ENCODE measurements at regions not wholly inside any gene's neighbourhood (a gene's known extent, or its start where the extent isn't known, plus 50 kb on each side); places are given as distances from the start of the nearest gene placed in this dataset.

- Histone ChIP-seq H3K27me3 (ENCODE audit: insufficient read depth, low read length) (peaks cover 5% of the 10 kb centered on the region), H3K79me2 (ENCODE audit: insufficient read depth, low read length) (no peaks in the 10 kb centered on the region), H3K4me2 (ENCODE audit: insufficient read depth, low read length) (no peak overlapping the region), H2AFZ (ENCODE audit: low read length) (no peak overlapping the region), H3K4me3 (ENCODE audit: insufficient read depth, low read length) (no peak overlapping the region), H3K4me1 (ENCODE audit: insufficient read depth, low read length) (no peaks in the 10 kb centered on the region), H3K36me3 (ENCODE audit: insufficient read depth, low read length) (no peaks in the 10 kb centered on the region), H4K20me1 (ENCODE audit: insufficient read depth, low read length) (no peaks in the 10 kb centered on the region), H3K27ac (ENCODE audit: low read depth, low read length) (no peak overlapping the region), H3K9me3 (ENCODE audit: low read depth, low read length) (no peaks in the 10 kb centered on the region)
- no peak for DNase-seq (ENCODE audit: insufficient read length, low spot score, missing footprints)
- TF ChIP-seq, protein P1, sequence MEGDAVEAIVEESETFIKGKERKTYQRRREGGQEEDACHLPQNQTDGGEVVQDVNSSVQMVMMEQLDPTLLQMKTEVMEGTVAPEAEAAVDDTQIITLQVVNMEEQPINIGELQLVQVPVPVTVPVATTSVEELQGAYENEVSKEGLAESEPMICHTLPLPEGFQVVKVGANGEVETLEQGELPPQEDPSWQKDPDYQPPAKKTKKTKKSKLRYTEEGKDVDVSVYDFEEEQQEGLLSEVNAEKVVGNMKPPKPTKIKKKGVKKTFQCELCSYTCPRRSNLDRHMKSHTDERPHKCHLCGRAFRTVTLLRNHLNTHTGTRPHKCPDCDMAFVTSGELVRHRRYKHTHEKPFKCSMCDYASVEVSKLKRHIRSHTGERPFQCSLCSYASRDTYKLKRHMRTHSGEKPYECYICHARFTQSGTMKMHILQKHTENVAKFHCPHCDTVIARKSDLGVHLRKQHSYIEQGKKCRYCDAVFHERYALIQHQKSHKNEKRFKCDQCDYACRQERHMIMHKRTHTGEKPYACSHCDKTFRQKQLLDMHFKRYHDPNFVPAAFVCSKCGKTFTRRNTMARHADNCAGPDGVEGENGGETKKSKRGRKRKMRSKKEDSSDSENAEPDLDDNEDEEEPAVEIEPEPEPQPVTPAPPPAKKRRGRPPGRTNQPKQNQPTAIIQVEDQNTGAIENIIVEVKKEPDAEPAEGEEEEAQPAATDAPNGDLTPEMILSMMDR (IDR thresholded peaks at IDR 0.05; ENCODE audit: extremely low read depth, low read depth, low read length), result no peak
Observed at GRCh38 chr7:131972251-131972650, 415.8 kb upstream of the PODXL start.

GRCh38 chr7:131970602-131971001 lies 414.2 kb upstream of the PODXL start:
- TF ChIP-seq, protein P1 (IDR thresholded peaks at IDR 0.05; ENCODE audit: extremely low read depth, low read depth, low read length), result no peak
- H3K4me1 ChIP-seq (ENCODE audit: insufficient read depth, low read length), result no peaks in the 10 kb centered on the region
- DNase-seq (ENCODE audit: insufficient read length, low spot score, missing footprints), result no peak
- no peak overlapping the region for H3K27ac ChIP-seq (ENCODE audit: low read depth, low read length)
- no peaks in the 10 kb centered on the region for H3K9me3 ChIP-seq (ENCODE audit: low read depth, low read length)
- H4K20me1 ChIP-seq (ENCODE audit: insufficient read depth, low read length), result no peaks in the 10 kb centered on the region
- no peaks in the 10 kb centered on the region for H3K36me3 ChIP-seq (ENCODE audit: insufficient read depth, low read length)
- no peaks in the 10 kb centered on the region for H3K79me2 ChIP-seq (ENCODE audit: insufficient read depth, low read length)
- H3K27me3 ChIP-seq (ENCODE audit: insufficient read depth, low read length), result peaks cover 11% of the 10 kb centered on the region
- no peak overlapping the region for H2AFZ ChIP-seq (ENCODE audit: low read length)
- no peak overlapping the region for H3K4me2 ChIP-seq (ENCODE audit: insufficient read depth, low read length)
- H3K4me3 ChIP-seq (ENCODE audit: insufficient read depth, low read length), result no peak overlapping the region

DNA sequence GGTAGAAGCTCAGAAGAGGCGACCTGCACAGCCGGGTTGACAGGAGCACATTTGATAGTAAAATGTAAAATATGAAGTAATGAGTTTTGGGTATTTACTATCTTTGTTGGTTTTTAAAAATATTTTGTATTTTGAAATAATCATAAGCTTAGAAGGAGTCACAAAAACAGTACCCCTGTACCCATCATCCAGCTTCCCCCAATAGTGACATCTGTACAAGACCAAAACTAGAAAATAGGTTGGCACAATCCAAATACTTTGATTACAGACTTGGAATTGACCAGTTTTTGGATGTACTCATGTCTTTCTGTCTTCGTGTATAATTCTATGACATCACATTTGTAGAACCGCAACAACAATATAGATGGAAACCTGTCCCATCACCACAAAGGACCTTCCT lies 413.1 kb upstream of the PODXL start:
- no peak overlapping the region for H3K4me3 ChIP-seq (ENCODE audit: insufficient read depth, low read length)
- TF ChIP-seq, protein P1 (IDR thresholded peaks at IDR 0.05; ENCODE audit: extremely low read depth, low read depth, low read length), result no peak

GRCh38 chr7:131967216-131967730 lies 410.8 kb upstream of the PODXL start:
- no peaks in the 10 kb centered on the region for H3K9me3 ChIP-seq (ENCODE audit: low read depth, low read length)
- H4K20me1 ChIP-seq (ENCODE audit: insufficient read depth, low read length), result no peaks in the 10 kb centered on the region
- H3K27ac ChIP-seq (ENCODE audit: low read depth, low read length), result no peak overlapping the region
- no peak overlapping the region for H3K4me2 ChIP-seq (ENCODE audit: insufficient read depth, low read length)
- H2AFZ ChIP-seq (ENCODE audit: low read length), result no peak overlapping the region
- H3K4me3 ChIP-seq (ENCODE audit: insufficient read depth, low read length), result no peak overlapping the region
- H3K4me1 ChIP-seq (ENCODE audit: insufficient read depth, low read length), result no peaks in the 10 kb centered on the region
- H3K36me3 ChIP-seq (ENCODE audit: insufficient read depth, low read length), result no peaks in the 10 kb centered on the region
- peaks cover 19% of the 10 kb centered on the region for H3K27me3 ChIP-seq (ENCODE audit: insufficient read depth, low read length)
- TF ChIP-seq, protein P1 (IDR thresholded peaks at IDR 0.05; ENCODE audit: extremely low read depth, low read depth, low read length), result no peak
- no peaks in the 10 kb centered on the region for H3K79me2 ChIP-seq (ENCODE audit: insufficient read depth, low read length)
- DNase-seq (ENCODE audit: insufficient read length, low spot score, missing footprints), result no peak

More for the DNA sequence above, 413.1 kb upstream of the PODXL start:
- no peaks in the 10 kb centered on the region for H3K36me3 ChIP-seq (ENCODE audit: insufficient read depth, low read length)
- H3K79me2 ChIP-seq (ENCODE audit: insufficient read depth, low read length), result no peaks in the 10 kb centered on the region
- no peaks in the 10 kb centered on the region for H4K20me1 ChIP-seq (ENCODE audit: insufficient read depth, low read length)
- no peak overlapping the region for H3K4me2 ChIP-seq (ENCODE audit: insufficient read depth, low read length)
- H2AFZ ChIP-seq (ENCODE audit: low read length), result no peak overlapping the region
- no peaks in the 10 kb centered on the region for H3K9me3 ChIP-seq (ENCODE audit: low read depth, low read length)
- no peak for DNase-seq (ENCODE audit: insufficient read length, low spot score, missing footprints)
- no peaks in the 10 kb centered on the region for H3K4me1 ChIP-seq (ENCODE audit: insufficient read depth, low read length)
- no peak overlapping the region for H3K27ac ChIP-seq (ENCODE audit: low read depth, low read length)
- peaks cover 11% of the 10 kb centered on the region for H3K27me3 ChIP-seq (ENCODE audit: insufficient read depth, low read length)

Measured in osteoblast (primary cell).